SK-N-SH (cell line): ENCODE measurements at regions not wholly inside any gene's neighbourhood (a gene's known extent, or its start where the extent isn't known, plus 50 kb on each side); places are given as distances from the start of the nearest gene placed in this dataset.

Source experiments
- ELF1 ChIP-seq: IDR thresholded peaks from 2 replicates; pipeline ENCODE4 v1.4.0; 2012
- GATA2 ChIP-seq: sonication (generic); formaldehyde crosslinking; IDR thresholded peaks from 2 replicates; pipeline ENCODE4 v1.5.0; 2020; ENCODE audit warnings: mild to moderate bottlenecking, missing genetic modification reagents
- RAD21 ChIP-seq: IDR thresholded peaks from 2 replicates; pipeline ENCODE4 v1.6.1; 2012; ENCODE audit warnings: mild to moderate bottlenecking, low read length
- RFX5 ChIP-seq: IDR thresholded peaks from 2 replicates; pipeline ENCODE4 v1.6.1; 2012; ENCODE audit warnings: mild to moderate bottlenecking, improper control_type of control experiment, low read length
- RXRA ChIP-seq: IDR thresholded peaks from 2 replicates; pipeline ENCODE4 v1.4.0; 2012; ENCODE audit warnings: low read depth, mild to moderate bottlenecking, borderline replicate concordance
- TAF1 ChIP-seq: IDR thresholded peaks from 2 replicates; pipeline ENCODE4 v1.6.1; 2012; ENCODE audit warnings: low read depth, mild to moderate bottlenecking, low read length, moderate library complexity, borderline replicate concordance
- TEAD4 ChIP-seq: IDR thresholded peaks from 2 replicates; pipeline ENCODE4 v1.4.0; 2012; ENCODE audit warnings: mild to moderate bottlenecking, borderline replicate concordance; ENCODE audit not compliant: insufficient read depth
- YY1 ChIP-seq: IDR thresholded peaks from 2 replicates; pipeline ENCODE4 v1.4.0; 2012; ENCODE audit warnings: low read depth, mild to moderate bottlenecking
- TF ChIP-seq, protein P1 (sequence below): fragments of 200-600 bp; sonication (generic); IDR thresholded peaks from 2 replicates; pipeline ENCODE4 v1.6.1; 2017; ENCODE audit warnings: antibody characterized with exemption, mild to moderate bottlenecking, moderate library complexity
- TF ChIP-seq, protein P2 (sequence below): IDR thresholded peaks from 2 replicates; pipeline ENCODE4 v1.6.1; 2012; ENCODE audit warnings: mild to moderate bottlenecking, low read depth, low read length, moderate library complexity
- TF ChIP-seq, protein P3 (sequence below): fragments of 150-350 bp; IDR thresholded peaks from 2 replicates; pipeline ENCODE4 v1.6.1; 2016; ENCODE audit warnings: mild to moderate bottlenecking, low read depth, low read length
- TF ChIP-seq, protein P4 (sequence below): fragments of 150-350 bp; IDR thresholded peaks from 2 replicates; pipeline ENCODE4 v1.6.1; 2017; ENCODE audit warnings: antibody characterized with exemption, low read length, low read depth, borderline replicate concordance

DNA sequence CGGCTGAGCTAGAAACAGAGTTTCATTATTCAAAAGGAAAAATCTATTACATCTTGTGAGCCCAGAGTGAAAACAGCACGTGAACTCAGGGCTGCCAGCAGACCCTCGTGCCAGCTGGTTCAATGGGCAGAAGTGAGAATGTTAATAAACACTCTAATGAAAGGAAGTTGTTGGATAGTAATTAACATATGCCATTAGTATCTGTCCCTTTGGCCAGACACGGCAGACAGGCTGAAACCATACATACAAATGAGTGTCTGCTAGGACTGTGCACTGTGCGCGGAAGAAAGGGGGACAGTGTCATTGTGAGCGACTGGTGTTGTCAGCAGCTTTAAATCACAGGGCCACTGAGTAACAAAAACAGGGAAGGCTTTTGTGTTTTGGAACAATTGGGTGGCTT, 121.9 kb upstream of the TSC22D1 start:
- TF ChIP-seq RAD21 (no peak), TAF1 (no peak), RXRA (no peak), RFX5 (no peak), ELF1 (no peak), YY1 (no peak), TEAD4 (no peak), GATA2 (CRISPR knock-in tag) (no peak)
- TF ChIP-seq, protein P1, sequence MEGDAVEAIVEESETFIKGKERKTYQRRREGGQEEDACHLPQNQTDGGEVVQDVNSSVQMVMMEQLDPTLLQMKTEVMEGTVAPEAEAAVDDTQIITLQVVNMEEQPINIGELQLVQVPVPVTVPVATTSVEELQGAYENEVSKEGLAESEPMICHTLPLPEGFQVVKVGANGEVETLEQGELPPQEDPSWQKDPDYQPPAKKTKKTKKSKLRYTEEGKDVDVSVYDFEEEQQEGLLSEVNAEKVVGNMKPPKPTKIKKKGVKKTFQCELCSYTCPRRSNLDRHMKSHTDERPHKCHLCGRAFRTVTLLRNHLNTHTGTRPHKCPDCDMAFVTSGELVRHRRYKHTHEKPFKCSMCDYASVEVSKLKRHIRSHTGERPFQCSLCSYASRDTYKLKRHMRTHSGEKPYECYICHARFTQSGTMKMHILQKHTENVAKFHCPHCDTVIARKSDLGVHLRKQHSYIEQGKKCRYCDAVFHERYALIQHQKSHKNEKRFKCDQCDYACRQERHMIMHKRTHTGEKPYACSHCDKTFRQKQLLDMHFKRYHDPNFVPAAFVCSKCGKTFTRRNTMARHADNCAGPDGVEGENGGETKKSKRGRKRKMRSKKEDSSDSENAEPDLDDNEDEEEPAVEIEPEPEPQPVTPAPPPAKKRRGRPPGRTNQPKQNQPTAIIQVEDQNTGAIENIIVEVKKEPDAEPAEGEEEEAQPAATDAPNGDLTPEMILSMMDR = no peak
- TF ChIP-seq, protein P2, sequence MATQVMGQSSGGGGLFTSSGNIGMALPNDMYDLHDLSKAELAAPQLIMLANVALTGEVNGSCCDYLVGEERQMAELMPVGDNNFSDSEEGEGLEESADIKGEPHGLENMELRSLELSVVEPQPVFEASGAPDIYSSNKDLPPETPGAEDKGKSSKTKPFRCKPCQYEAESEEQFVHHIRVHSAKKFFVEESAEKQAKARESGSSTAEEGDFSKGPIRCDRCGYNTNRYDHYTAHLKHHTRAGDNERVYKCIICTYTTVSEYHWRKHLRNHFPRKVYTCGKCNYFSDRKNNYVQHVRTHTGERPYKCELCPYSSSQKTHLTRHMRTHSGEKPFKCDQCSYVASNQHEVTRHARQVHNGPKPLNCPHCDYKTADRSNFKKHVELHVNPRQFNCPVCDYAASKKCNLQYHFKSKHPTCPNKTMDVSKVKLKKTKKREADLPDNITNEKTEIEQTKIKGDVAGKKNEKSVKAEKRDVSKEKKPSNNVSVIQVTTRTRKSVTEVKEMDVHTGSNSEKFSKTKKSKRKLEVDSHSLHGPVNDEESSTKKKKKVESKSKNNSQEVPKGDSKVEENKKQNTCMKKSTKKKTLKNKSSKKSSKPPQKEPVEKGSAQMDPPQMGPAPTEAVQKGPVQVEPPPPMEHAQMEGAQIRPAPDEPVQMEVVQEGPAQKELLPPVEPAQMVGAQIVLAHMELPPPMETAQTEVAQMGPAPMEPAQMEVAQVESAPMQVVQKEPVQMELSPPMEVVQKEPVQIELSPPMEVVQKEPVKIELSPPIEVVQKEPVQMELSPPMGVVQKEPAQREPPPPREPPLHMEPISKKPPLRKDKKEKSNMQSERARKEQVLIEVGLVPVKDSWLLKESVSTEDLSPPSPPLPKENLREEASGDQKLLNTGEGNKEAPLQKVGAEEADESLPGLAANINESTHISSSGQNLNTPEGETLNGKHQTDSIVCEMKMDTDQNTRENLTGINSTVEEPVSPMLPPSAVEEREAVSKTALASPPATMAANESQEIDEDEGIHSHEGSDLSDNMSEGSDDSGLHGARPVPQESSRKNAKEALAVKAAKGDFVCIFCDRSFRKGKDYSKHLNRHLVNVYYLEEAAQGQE = no peak
- TF ChIP-seq, protein P3, sequence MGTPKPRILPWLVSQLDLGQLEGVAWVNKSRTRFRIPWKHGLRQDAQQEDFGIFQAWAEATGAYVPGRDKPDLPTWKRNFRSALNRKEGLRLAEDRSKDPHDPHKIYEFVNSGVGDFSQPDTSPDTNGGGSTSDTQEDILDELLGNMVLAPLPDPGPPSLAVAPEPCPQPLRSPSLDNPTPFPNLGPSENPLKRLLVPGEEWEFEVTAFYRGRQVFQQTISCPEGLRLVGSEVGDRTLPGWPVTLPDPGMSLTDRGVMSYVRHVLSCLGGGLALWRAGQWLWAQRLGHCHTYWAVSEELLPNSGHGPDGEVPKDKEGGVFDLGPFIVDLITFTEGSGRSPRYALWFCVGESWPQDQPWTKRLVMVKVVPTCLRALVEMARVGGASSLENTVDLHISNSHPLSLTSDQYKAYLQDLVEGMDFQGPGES = no peak
- TF ChIP-seq, protein P4, sequence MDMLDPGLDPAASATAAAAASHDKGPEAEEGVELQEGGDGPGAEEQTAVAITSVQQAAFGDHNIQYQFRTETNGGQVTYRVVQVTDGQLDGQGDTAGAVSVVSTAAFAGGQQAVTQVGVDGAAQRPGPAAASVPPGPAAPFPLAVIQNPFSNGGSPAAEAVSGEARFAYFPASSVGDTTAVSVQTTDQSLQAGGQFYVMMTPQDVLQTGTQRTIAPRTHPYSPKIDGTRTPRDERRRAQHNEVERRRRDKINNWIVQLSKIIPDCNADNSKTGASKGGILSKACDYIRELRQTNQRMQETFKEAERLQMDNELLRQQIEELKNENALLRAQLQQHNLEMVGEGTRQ = no peak
